Progenitor cell of endocrine pancreas (in vitro differentiated cells): ENCODE measurements at regions not wholly inside any gene's neighbourhood (a gene's known extent, or its start where the extent isn't known, plus 50 kb on each side); places are given as distances from the start of the nearest gene placed in this dataset.

ENCODE experiments used
- DNase-seq: peaks from one replicate; pipeline ENCODE4 v3.0.0; 2021; ENCODE audit warnings: low spot score; ENCODE audit not compliant: unreplicated experiment
- H3K27ac Mint-ChIP-seq: 2 replicates; pipeline ENCODE4 v1.8.0; 2021; ENCODE audit warnings: mild to moderate bottlenecking, moderate library complexity, mixed read lengths
- H3K27me3 Mint-ChIP-seq: 2 replicates; pipeline ENCODE4 v1.8.0; 2021; ENCODE audit warnings: mixed read lengths
- H3K36me3 Mint-ChIP-seq: 2 replicates; pipeline ENCODE4 v1.8.0; 2022; ENCODE audit warnings: mixed read lengths; ENCODE audit not compliant: insufficient read depth
- H3K4me1 Mint-ChIP-seq: 2 replicates; pipeline ENCODE4 v1.8.0; 2021; ENCODE audit warnings: low read depth, mixed read lengths
- H3K4me3 Mint-ChIP-seq: 2 replicates; pipeline ENCODE4 v1.8.0; 2021; ENCODE audit warnings: low read depth, mild to moderate bottlenecking, moderate library complexity, mixed read lengths
- H3K9me3 Mint-ChIP-seq: 2 replicates; pipeline ENCODE4 v1.8.0; 2021; ENCODE audit warnings: low read depth, mixed read lengths
- CTCF ChIP-seq: fragments of 200-600 bp; sonication (generic); IDR thresholded peaks from one replicate; pipeline ENCODE4 v1.5.0; 2021; ENCODE audit warnings: antibody characterized with exemption, mild to moderate bottlenecking; ENCODE audit not compliant: unreplicated experiment

GRCh38 chr3:72565593-72565992 lies 282.7 kb downstream of the SHQ1 start:
- no peaks in the 10 kb centered on the region for H3K36me3 Mint-ChIP-seq
- H3K27me3 Mint-ChIP-seq = no peaks in the 10 kb centered on the region
- H3K27ac Mint-ChIP-seq = no peak overlapping the region
- TF ChIP-seq CTCF = no peak
- DNase-seq = no peak
- no peaks in the 10 kb centered on the region for H3K9me3 Mint-ChIP-seq
- H3K4me3 Mint-ChIP-seq = no peak overlapping the region
- peaks cover 14% of the 10 kb centered on the region for H3K4me1 Mint-ChIP-seq

GRCh38 chr3:72563690-72564370 lies 284.4 kb downstream of the SHQ1 start:
- no peak for TF ChIP-seq CTCF
- no peak overlapping the region for H3K4me3 Mint-ChIP-seq
- peaks cover 12% of the 10 kb centered on the region for H3K4me1 Mint-ChIP-seq
- no peaks in the 10 kb centered on the region for H3K9me3 Mint-ChIP-seq
- H3K27ac Mint-ChIP-seq = no peak overlapping the region
- H3K27me3 Mint-ChIP-seq = no peaks in the 10 kb centered on the region
- no peaks in the 10 kb centered on the region for H3K36me3 Mint-ChIP-seq
- DNase-seq = no peak

GRCh38 chr3:72560846-72561675 lies 287.2 kb downstream of the SHQ1 start:
- Mint-ChIP-seq H3K27ac (no peak overlapping the region), H3K36me3 (peaks cover 2% of the 10 kb centered on the region), H3K4me1 (peaks cover 7% of the 10 kb centered on the region), H3K9me3 (peaks cover 20% of the 10 kb centered on the region), H3K27me3 (no peaks in the 10 kb centered on the region), H3K4me3 (no peak overlapping the region)
- no peak for DNase-seq
- no peak for TF ChIP-seq CTCF

GRCh38 chr3:72559385-72559784 lies 288.9 kb downstream of the SHQ1 start:
- H3K27ac Mint-ChIP-seq = no peak overlapping the region
- DNase-seq = no peak
- peaks cover 23% of the 10 kb centered on the region for H3K9me3 Mint-ChIP-seq
- peaks cover 2% of the 10 kb centered on the region for H3K36me3 Mint-ChIP-seq
- no peak for TF ChIP-seq CTCF
- no peak overlapping the region for H3K4me3 Mint-ChIP-seq
- peaks cover 4% of the 10 kb centered on the region for H3K4me1 Mint-ChIP-seq
- H3K27me3 Mint-ChIP-seq = no peaks in the 10 kb centered on the region

GRCh38 chr3:72558001-72558400 lies 290.2 kb downstream of the SHQ1 start:
- no peak for DNase-seq
- Mint-ChIP-seq H3K27me3 (no peaks in the 10 kb centered on the region), H3K27ac (no peak overlapping the region), H3K4me3 (no peak overlapping the region), H3K4me1 (peaks cover 4% of the 10 kb centered on the region), H3K36me3 (peaks cover 2% of the 10 kb centered on the region), H3K9me3 (peaks cover 23% of the 10 kb centered on the region)
- no peak for TF ChIP-seq CTCF
